GM11168 (cell line): ENCODE measurements at regions not wholly inside any gene's neighbourhood (a gene's known extent, or its start where the extent isn't known, plus 50 kb on each side); places are given as distances from the start of the nearest gene placed in this dataset.

Experiments
- in situ Hi-C: fragments of 300-500 bp; cut with MboI; formaldehyde crosslinking; loops from one replicate; pipeline ENCODE4 v1.12.0; 2022; ENCODE audit warnings: low sequenced_read_pairs; ENCODE audit not compliant: unreplicated experiment

DNA sequence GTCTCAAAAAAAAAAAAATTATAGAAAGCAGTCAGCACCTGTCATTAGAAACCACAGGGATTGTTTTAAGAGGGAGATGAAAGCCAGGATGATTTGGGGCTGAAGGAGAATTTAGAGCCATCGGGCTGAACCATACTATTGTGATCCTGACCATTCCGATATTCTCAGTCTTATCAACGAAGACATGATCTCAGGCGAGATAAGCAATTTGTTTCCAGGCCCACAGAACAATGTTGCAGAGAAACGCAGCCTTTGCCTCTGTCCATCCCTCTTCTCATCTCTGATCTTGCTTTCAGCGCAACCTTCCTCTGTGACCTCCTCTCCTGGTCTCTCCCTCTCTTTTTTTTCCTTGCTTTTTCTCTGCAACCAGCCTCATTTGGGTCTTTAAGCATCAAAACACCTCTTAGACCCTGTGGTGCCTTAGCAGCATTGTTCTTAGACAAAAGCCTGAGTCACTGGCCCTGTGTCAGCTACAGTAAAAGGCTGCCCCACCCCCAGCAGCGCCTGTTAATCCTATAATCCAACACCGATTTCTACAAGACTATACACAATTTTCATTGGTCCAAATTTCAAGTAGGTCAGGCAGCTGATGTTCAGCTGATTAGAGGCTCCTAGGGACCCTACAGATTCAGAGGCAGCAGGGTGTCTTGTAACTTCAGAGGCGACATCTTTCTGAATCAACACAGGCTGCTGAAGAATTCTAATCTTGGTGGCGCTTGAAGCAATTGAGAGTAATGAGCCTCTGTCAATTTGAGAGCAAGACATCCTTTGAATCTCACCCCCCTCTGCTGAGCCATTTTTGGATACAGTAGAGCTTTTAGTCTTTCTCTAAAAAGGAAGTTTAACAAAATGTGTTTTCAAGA is 206.0 kb downstream of the NCK2 start:
- in situ Hi-C loops, result no loop called here

DNA sequence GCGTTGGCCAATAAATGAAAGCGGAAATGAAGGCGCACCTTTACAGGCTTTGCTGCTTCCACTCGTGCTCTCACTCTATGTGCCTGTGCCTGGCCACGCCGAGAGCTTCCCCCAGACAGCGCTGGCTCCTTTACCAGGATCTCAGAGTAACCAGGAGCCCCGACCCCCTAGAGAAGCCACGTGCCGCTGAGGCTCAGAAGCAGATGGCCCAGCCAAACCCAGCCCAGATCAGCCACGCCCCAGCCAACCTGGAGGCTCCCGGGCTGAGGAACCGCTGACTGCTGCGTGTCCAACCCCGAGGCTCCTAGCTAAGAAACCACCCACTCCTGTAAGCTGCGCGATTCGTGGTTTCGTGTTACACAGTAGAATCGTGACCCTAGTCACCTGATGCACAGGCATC is 199.3 kb downstream of the NCK2 start:
- in situ Hi-C loops, result no loop called here
